H1 (cell line): ENCODE measurements at regions not wholly inside any gene's neighbourhood (a gene's known extent, or its start where the extent isn't known, plus 50 kb on each side); places are given as distances from the start of the nearest gene placed in this dataset.

ENCODE experiments used
- CTCF ChIA-PET: fragments of 300-600 bp; sonication (Branson Sonifier 250); formaldehyde crosslinking; loops from one replicate; lab custom pipeline; 2021; ENCODE audit not compliant: partially characterized antibody; lab: Charles Lee
- POLR2A ChIA-PET: fragments of 300-600 bp; sonication (Branson Sonifier 250); formaldehyde crosslinking; loops from one replicate; lab custom pipeline; 2021; ENCODE audit warnings: inconsistent platforms; ENCODE audit not compliant: partially characterized antibody; lab: Charles Lee
- DNase-seq, 2 experiments: peaks; one replicate each; pipeline versions ENCODE4 v3.0.0 to v3.0.0-alpha.2; 2010 to 2022; ENCODE audit warnings: low spot score in 2 of 2, low read depth in 1 of 2, mixed read lengths in 1 of 2
- FAIRE-seq: peaks from 2 replicates; lab custom pipeline; 2011; peaks lifted over from hg19 to GRCh38; lab: Jason Lieb, UNC
- H2AFZ ChIP-seq: 2 replicates; pipeline ENCODE4 v1.8.1; 2012; ENCODE audit warnings: low read length, inconsistent platforms
- H2AK5ac ChIP-seq: 2 replicates; pipeline ENCODE4 v1.6.1; 2013; ENCODE audit warnings: low read depth, low read length
- H2BK120ac ChIP-seq: replicated peaks from 2 replicates; pipeline ENCODE3; 2013; ENCODE audit warnings: low read depth, low read length, inconsistent platforms
- H2BK12ac ChIP-seq: 2 replicates; pipeline ENCODE4 v1.6.1; 2013; ENCODE audit warnings: low read depth, low read length
- H2BK15ac ChIP-seq: 2 replicates; pipeline ENCODE4 v1.6.1; 2013; ENCODE audit warnings: low read length
- H2BK20ac ChIP-seq: 2 replicates; pipeline ENCODE4 v1.6.1; 2013; ENCODE audit warnings: low read length
- H2BK5ac ChIP-seq: 2 replicates; pipeline ENCODE4 v1.6.1; 2013; ENCODE audit warnings: low read depth, low read length
- H3K14ac ChIP-seq: 2 replicates; pipeline ENCODE4 v1.6.1; 2013; ENCODE audit warnings: inconsistent platforms; ENCODE audit not compliant: insufficient read length
- H3K18ac ChIP-seq: 2 replicates; pipeline ENCODE4 v1.6.1; 2013; ENCODE audit warnings: low read length; ENCODE audit errors: extremely low read depth
- H3K23ac ChIP-seq: 2 replicates; pipeline ENCODE4 v1.6.1; 2013; ENCODE audit warnings: inconsistent platforms; ENCODE audit not compliant: insufficient read length
- H3K23me2 ChIP-seq: 2 replicates; pipeline ENCODE4 v1.6.1; 2013; ENCODE audit warnings: low read depth, low read length
- H3K27ac ChIP-seq: 2 replicates; pipeline ENCODE4 v1.6.1; 2011; ENCODE audit warnings: low read depth, low read length, inconsistent platforms
- H3K27me3 ChIP-seq, 4 experiments: replicated peaks in 1 of 4; 1 replicate in 1 of 4; 2 replicates in 3 of 4; pipeline versions ENCODE4 v1.6.1 to v1.8.1; 2011 to 2013; ENCODE audit warnings: low read length in 3 of 4, mild to moderate bottlenecking in 3 of 4, inconsistent platforms in 2 of 4, mixed read lengths in 2 of 4, moderate library complexity in 1 of 4; ENCODE audit not compliant: control insufficient read depth in 3 of 4, insufficient read depth in 3 of 4; ENCODE audit errors: extremely low read depth in 1 of 4
- H3K36me3 ChIP-seq, 4 experiments: 2 replicates each; pipeline versions ENCODE4 v1.6.1 to v1.8.1; 2011 to 2013; ENCODE audit warnings: mild to moderate bottlenecking in 4 of 4, low read length in 3 of 4, moderate library complexity in 2 of 4, control low read depth in 1 of 4, inconsistent platforms in 1 of 4; ENCODE audit not compliant: insufficient read depth in 4 of 4, control insufficient read depth in 2 of 4
- H3K4ac ChIP-seq: replicated peaks from 2 replicates; pipeline ENCODE3; 2013; ENCODE audit warnings: low read length, low read depth, mixed read lengths, inconsistent platforms; ENCODE audit not compliant: insufficient read length
- H3K4me1 ChIP-seq, 4 experiments: replicated peaks in 1 of 4; 1 replicate in 1 of 4; 2 replicates in 3 of 4; pipeline versions ENCODE4 v1.6.1 to v1.8.1; 2011 to 2013; ENCODE audit warnings: low read length in 3 of 4, inconsistent platforms in 2 of 4, mixed read lengths in 1 of 4; ENCODE audit not compliant: insufficient read depth in 4 of 4, control insufficient read depth in 3 of 4
- H3K4me2 ChIP-seq, 2 experiments: 2 replicates each; pipeline versions ENCODE4 v1.6.1 to v1.8.1; 2011 to 2013; ENCODE audit warnings: low read depth in 2 of 2, low read length in 2 of 2, control low read depth in 1 of 2, inconsistent platforms in 1 of 2, mild to moderate bottlenecking in 1 of 2; ENCODE audit not compliant: insufficient read depth in 1 of 2
- H3K4me3 ChIP-seq, 4 experiments: fragments of 200-600, 300-600 bp in 1 of 4; sonication (generic), shearing (Covaris generic), sonication (Bioruptor Twin) in 1 of 4; 2 replicates each; pipeline versions ENCODE4 v1.5.1 to v1.8.1; 2011 to 2016; ENCODE audit warnings: low read length in 4 of 4, low read depth in 3 of 4, control low read depth in 2 of 4, inconsistent platforms in 2 of 4, mild to moderate bottlenecking in 2 of 4, mixed read lengths in 1 of 4, moderate library complexity in 1 of 4; ENCODE audit not compliant: insufficient read depth in 2 of 4; ENCODE audit errors: extremely low read depth in 1 of 4
- H3K56ac ChIP-seq: replicated peaks from 2 replicates; pipeline ENCODE3; 2013; ENCODE audit warnings: low read depth, mild to moderate bottlenecking, mixed read lengths, low read length, inconsistent platforms; ENCODE audit not compliant: insufficient read length
- H3K79me1 ChIP-seq: 2 replicates; pipeline ENCODE4 v1.6.1; 2013; ENCODE audit warnings: low read depth, low read length, control low read depth
- H3K79me2 ChIP-seq, 2 experiments: 2 replicates each; pipeline versions ENCODE4 v1.6.1 to v1.8.1; 2012 to 2013; ENCODE audit warnings: low read length in 2 of 2, mild to moderate bottlenecking in 2 of 2, inconsistent platforms in 1 of 2; ENCODE audit not compliant: insufficient read depth in 2 of 2, control insufficient read depth in 1 of 2
- H3K9ac ChIP-seq, 4 experiments: replicated peaks in 1 of 4; 1 replicate in 1 of 4; 2 replicates in 3 of 4; pipeline versions ENCODE4 v1.6.1 to v1.8.1; 2011 to 2013; ENCODE audit warnings: low read depth in 3 of 4, low read length in 3 of 4, control low read depth in 2 of 4, mild to moderate bottlenecking in 2 of 4, moderate library complexity in 2 of 4, inconsistent platforms in 1 of 4; ENCODE audit errors: extremely low read depth in 1 of 4
- H3K9me3 ChIP-seq, 2 experiments: 2 replicates each; pipeline versions ENCODE4 v1.6.1 to v1.8.1; 2012 to 2013; ENCODE audit warnings: mild to moderate bottlenecking in 2 of 2, moderate library complexity in 2 of 2, control low read depth in 1 of 2, inconsistent platforms in 1 of 2, low read depth in 1 of 2, low read length in 1 of 2, mixed read lengths in 1 of 2; ENCODE audit not compliant: insufficient read depth in 2 of 2
- H4K20me1 ChIP-seq, 2 experiments: replicated peaks in 1 of 2; 2 replicates each; pipeline versions ENCODE3 to v1.8.1; 2011 to 2013; ENCODE audit warnings: inconsistent platforms in 2 of 2, low read length in 2 of 2, mild to moderate bottlenecking in 1 of 2; ENCODE audit not compliant: insufficient read depth in 2 of 2, control insufficient read depth in 1 of 2
- H4K5ac ChIP-seq: 2 replicates; pipeline ENCODE4 v1.6.1; 2013; ENCODE audit warnings: low read length, low read depth, mixed read lengths, inconsistent platforms; ENCODE audit not compliant: insufficient read length
- H4K8ac ChIP-seq: 2 replicates; pipeline ENCODE4 v1.8.0; 2013; ENCODE audit warnings: mild to moderate bottlenecking, moderate library complexity, low read length, inconsistent platforms; ENCODE audit not compliant: insufficient read depth; ENCODE audit errors: extremely low read depth
- H4K91ac ChIP-seq: replicated peaks from 2 replicates; pipeline ENCODE3; 2013; ENCODE audit warnings: low read length, mixed read lengths, inconsistent platforms; ENCODE audit not compliant: insufficient read length
- MAX ChIP-seq: IDR thresholded peaks from 2 replicates; pipeline ENCODE4 v1.6.1; 2012; ENCODE audit warnings: inconsistent platforms
- TAF1 ChIP-seq: IDR thresholded peaks from 2 replicates; pipeline ENCODE4 v1.6.1; 2011; ENCODE audit warnings: mild to moderate bottlenecking, low read depth, low read length
- WGBS, 2 experiments: shearing (Covaris generic) in 1 of 2; methylation state at CpG; one replicate each; pipeline versions ENCODE4 v1.1.6 to v1.1.7; 2013 to 2015; ENCODE audit warnings: low lambda C conversion rate in 2 of 2, mixed read lengths in 2 of 2, inconsistent platforms in 1 of 2, low coverage in 1 of 2, missing lambda C conversion rate in 1 of 2; ENCODE audit not compliant: insufficient replicate concordance in 2 of 2, insufficient coverage in 1 of 2, insufficient read length in 1 of 2; ENCODE audit errors: extremely low coverage in 1 of 2, missing lambda C conversion rate in 1 of 2; 5-methylcytosine and 5-hydroxymethylcytosine counted together

GRCh38 chr2:138974651-138975050 lies 194.5 kb upstream of the NXPH2 start:
- H2BK15ac ChIP-seq: no peak overlapping the region
- H2BK5ac ChIP-seq: no peak overlapping the region
- H3K4ac ChIP-seq: no peak overlapping the region
- H3K4me2 ChIP-seq: no peak overlapping the region
- H3K14ac ChIP-seq: no peak overlapping the region
- no peaks in the 10 kb centered on the region for H3K23me2 ChIP-seq
- H3K27ac ChIP-seq: no peak overlapping the region
- no peak overlapping the region for H2BK120ac ChIP-seq
- no peak overlapping the region for H3K9ac ChIP-seq
- H4K91ac ChIP-seq: no peak overlapping the region
- H3K4me3 ChIP-seq: no peak overlapping the region
- H3K36me3 ChIP-seq: no peaks in the 10 kb centered on the region; a peak in 1 of 8 replicates
- FAIRE-seq: no peak
- no peak for DNase-seq
- ChIA-PET POLR2A (no interaction called here), CTCF (no interaction called here)
- no peak overlapping the region for H4K8ac ChIP-seq
- no peak overlapping the region for H2BK20ac ChIP-seq
- H3K27me3 ChIP-seq: no peaks in the 10 kb centered on the region
- no peak overlapping the region for H4K5ac ChIP-seq
- no peak overlapping the region for H2AK5ac ChIP-seq
- H3K4me1 ChIP-seq: no peaks in the 10 kb centered on the region
- H3K9me3 ChIP-seq: peaks cover 0 to 4% of the 10 kb centered on the region in 2 experiments; a peak in 1 of 4 replicates
- no peaks in the 10 kb centered on the region for H3K79me2 ChIP-seq
- no peaks in the 10 kb centered on the region for H4K20me1 ChIP-seq
- H3K56ac ChIP-seq: no peak overlapping the region
- no peak overlapping the region for H3K23ac ChIP-seq
- TF ChIP-seq TAF1 (no peak), MAX (no peak)
- H2AFZ ChIP-seq: no peak overlapping the region
- no peak overlapping the region for H3K18ac ChIP-seq
- 94% methylated on average over 1 of the region's 1 CpG; no CpG with 5 or more reads in 1 of the 2 experiments for WGBS, 2 experiments
- H2BK12ac ChIP-seq: no peak overlapping the region
- no peaks in the 10 kb centered on the region for H3K79me1 ChIP-seq
